ENCODE measurements at regions not wholly inside any gene's neighbourhood (a gene's known extent, or its start where the extent isn't known, plus 50 kb on each side); places are given as distances from the start of the nearest gene placed in this dataset.

- Histone ChIP-seq H3K4me1 (ENCODE audit: low read length) (no peaks in the 10 kb centered on the region), H3K4me3 (ENCODE audit: low read length) (no peak overlapping the region), H3K36me3 (replicated peaks; ENCODE audit: insufficient read depth, low read length) (no peaks in the 10 kb centered on the region)
Observed at GRCh38 chr5:155895484-155895883, 431.5 kb upstream of the SGCD start.

GRCh38 chr5:155897761-155898160, 429.2 kb upstream of the SGCD start:
- Histone ChIP-seq H3K4me2 (ENCODE audit: low read depth, low read length) (no peak overlapping the region), H3K4me1 (ENCODE audit: low read length) (no peaks in the 10 kb centered on the region), H3F3A (ENCODE audit: insufficient read depth, low read length) (no peaks in the 10 kb centered on the region), H3K9me2 (replicated peaks; ENCODE audit: insufficient read depth, low read length) (no peaks in the 10 kb centered on the region), H2AFZ (ENCODE audit: low read length) (no peak overlapping the region), H3K27ac (ENCODE audit: low read length) (no peak overlapping the region), H3K4me3 (ENCODE audit: low read length) (no peak overlapping the region), H3K27me3 (replicated peaks; ENCODE audit: insufficient read depth, low read length) (no peaks in the 10 kb centered on the region), H4K20me1 (ENCODE audit: insufficient read depth, low read length) (no peaks in the 10 kb centered on the region), H3K79me2 (ENCODE audit: low read length) (no peaks in the 10 kb centered on the region), H3K9me3 (replicated peaks; ENCODE audit: insufficient read depth, low read length) (no peaks in the 10 kb centered on the region), H3K9ac (ENCODE audit: low read length) (no peak overlapping the region), H3K36me3 (replicated peaks; ENCODE audit: insufficient read depth, low read length) (no peaks in the 10 kb centered on the region)
- TF ChIP-seq EZH2 (optimal IDR thresholded peaks at IDR 0.05; ENCODE audit: low read depth, low read length) (no peak), CTCF (IDR thresholded peaks at IDR 0.05; ENCODE audit: low read length) (no peak), EZH2phosphoT487 (IDR thresholded peaks at IDR 0.05; ENCODE audit: low read length) (no peak)
- no peak for DNase-seq

More at GRCh38 chr5:155895484-155895883, 431.5 kb upstream of the SGCD start:
- H3K79me2 ChIP-seq (ENCODE audit: low read length) = no peaks in the 10 kb centered on the region
- H2AFZ ChIP-seq (ENCODE audit: low read length) = no peak overlapping the region
- no peaks in the 10 kb centered on the region for H3F3A ChIP-seq (ENCODE audit: insufficient read depth, low read length)
- no peak for TF ChIP-seq CTCF (IDR thresholded peaks at IDR 0.05; ENCODE audit: low read length)
- TF ChIP-seq EZH2 (optimal IDR thresholded peaks at IDR 0.05; ENCODE audit: low read depth, low read length) = no peak
- no peak for TF ChIP-seq EZH2phosphoT487 (IDR thresholded peaks at IDR 0.05; ENCODE audit: low read length)
- no peak overlapping the region for H3K9ac ChIP-seq (ENCODE audit: low read length)
- no peak for DNase-seq
- no peaks in the 10 kb centered on the region for H3K9me3 ChIP-seq (replicated peaks; ENCODE audit: insufficient read depth, low read length)
- no peak overlapping the region for H3K27ac ChIP-seq (ENCODE audit: low read length)
- H3K27me3 ChIP-seq (replicated peaks; ENCODE audit: insufficient read depth, low read length) = no peaks in the 10 kb centered on the region
- no peak overlapping the region for H3K4me2 ChIP-seq (ENCODE audit: low read depth, low read length)
- no peaks in the 10 kb centered on the region for H3K9me2 ChIP-seq (replicated peaks; ENCODE audit: insufficient read depth, low read length)
- H4K20me1 ChIP-seq (ENCODE audit: insufficient read depth, low read length) = no peaks in the 10 kb centered on the region

GRCh38 chr5:155898284-155898683, 428.7 kb upstream of the SGCD start:
- no peaks in the 10 kb centered on the region for H3F3A ChIP-seq (ENCODE audit: insufficient read depth, low read length)
- H3K4me2 ChIP-seq (ENCODE audit: low read depth, low read length) = no peak overlapping the region
- no peaks in the 10 kb centered on the region for H4K20me1 ChIP-seq (ENCODE audit: insufficient read depth, low read length)
- H3K9me2 ChIP-seq (replicated peaks; ENCODE audit: insufficient read depth, low read length) = no peaks in the 10 kb centered on the region
- H3K9me3 ChIP-seq (replicated peaks; ENCODE audit: insufficient read depth, low read length) = no peaks in the 10 kb centered on the region
- no peak overlapping the region for H3K9ac ChIP-seq (ENCODE audit: low read length)
- no peaks in the 10 kb centered on the region for H3K79me2 ChIP-seq (ENCODE audit: low read length)
- no peak overlapping the region for H3K4me3 ChIP-seq (ENCODE audit: low read length)
- H3K27me3 ChIP-seq (replicated peaks; ENCODE audit: insufficient read depth, low read length) = no peaks in the 10 kb centered on the region
- no peak for DNase-seq
- TF ChIP-seq CTCF (IDR thresholded peaks at IDR 0.05; ENCODE audit: low read length) = no peak
- no peak for TF ChIP-seq EZH2phosphoT487 (IDR thresholded peaks at IDR 0.05; ENCODE audit: low read length)
- no peak for TF ChIP-seq EZH2 (optimal IDR thresholded peaks at IDR 0.05; ENCODE audit: low read depth, low read length)
- H3K27ac ChIP-seq (ENCODE audit: low read length) = no peak overlapping the region
- H2AFZ ChIP-seq (ENCODE audit: low read length) = no peak overlapping the region
- H3K4me1 ChIP-seq (ENCODE audit: low read length) = no peaks in the 10 kb centered on the region
- no peaks in the 10 kb centered on the region for H3K36me3 ChIP-seq (replicated peaks; ENCODE audit: insufficient read depth, low read length)

All from MM.1S (cell line).